ENCODE measurements at regions not wholly inside any gene's neighbourhood (a gene's known extent, or its start where the extent isn't known, plus 50 kb on each side); places are given as distances from the start of the nearest gene placed in this dataset.
A peak's percentile ranks its signal among the peaks of the same experiment; 100 is the strongest.

DNA sequence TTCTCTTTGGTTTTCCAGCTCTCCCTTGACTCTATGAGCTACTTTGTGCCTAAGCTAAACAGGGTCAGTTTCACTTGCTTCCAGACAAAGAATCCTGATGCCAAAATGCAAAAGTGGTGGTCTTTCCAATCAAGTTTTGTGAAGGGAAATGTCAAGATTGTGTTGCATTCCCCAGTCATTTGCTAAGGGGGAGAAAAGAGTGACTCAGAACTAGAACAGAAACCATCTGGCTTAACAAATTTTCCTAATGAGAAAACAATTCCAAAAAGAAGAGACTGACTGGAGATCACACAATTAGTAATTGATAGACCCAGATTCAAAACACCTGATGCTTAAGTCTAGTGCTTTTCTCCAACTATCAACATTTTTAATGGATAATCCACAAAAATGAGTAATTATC lies 235.1 kb upstream of the DIO2 start:
- Histone ChIP-seq H3K36me3 (ENCODE audit: control insufficient read depth, insufficient read depth, low read length) (no peaks in the 10 kb centered on the region), H3K4me1 (ENCODE audit: control insufficient read depth, insufficient read depth, low read length) (no peaks in the 10 kb centered on the region), H3K9me3 (replicated peaks; ENCODE audit: control insufficient read depth, low read depth, low read length) (peaks cover 8% of the 10 kb centered on the region), H3K27ac (ENCODE audit: low read length) (no peak overlapping the region), H3K27me3 (ENCODE audit: control insufficient read depth, insufficient read depth, low read length) (no peaks in the 10 kb centered on the region), H3K4me3 (ENCODE audit: low read length) (no peak overlapping the region)
- DNase-seq, result no peak

- whole genome bisulfite sequencing (ENCODE audit: insufficient coverage), result 78% methylated on average over 1 of the region's 3 CpGs
Measured at GRCh38 chr14:80445605-80446004, 234.3 kb upstream of the DIO2 start.

DNA sequence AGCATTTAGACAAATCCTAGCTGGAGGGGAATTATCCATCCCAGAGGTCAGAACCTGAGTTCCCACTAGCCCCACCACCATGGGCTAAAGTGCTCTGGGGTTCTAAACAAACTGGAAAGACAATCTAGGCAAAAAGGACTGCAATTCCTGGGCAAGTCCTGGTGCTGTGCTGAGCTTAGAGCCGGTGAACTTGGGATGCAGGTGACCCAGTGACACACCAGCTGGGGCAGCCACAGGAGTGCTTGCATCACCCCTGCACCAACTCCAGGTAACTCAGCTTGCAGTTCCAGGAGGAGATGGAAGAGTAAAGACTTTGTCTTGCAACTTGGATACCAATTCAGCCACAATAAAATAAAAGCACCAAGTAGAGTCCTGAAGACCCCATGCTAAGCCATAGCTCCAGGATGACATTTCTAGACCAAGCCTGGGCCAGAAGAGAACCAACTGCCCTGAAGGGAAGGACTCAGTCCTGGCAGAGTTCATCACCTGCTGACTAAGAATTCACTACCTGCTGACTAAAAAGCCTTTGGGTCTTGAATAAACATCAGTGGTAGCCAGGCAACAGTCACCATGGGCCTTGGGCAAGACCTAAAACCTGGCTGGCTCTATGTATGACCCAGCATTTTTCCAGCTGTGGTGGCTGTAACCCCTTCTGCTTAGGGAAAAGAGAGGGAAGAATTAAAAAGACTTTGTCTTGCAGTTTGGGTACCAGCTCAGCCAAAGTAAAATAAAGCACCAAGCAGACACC lies 223.4 kb upstream of the DIO2 start:
- peaks cover 3% of the 10 kb centered on the region for H3K9me3 ChIP-seq (replicated peaks; ENCODE audit: control insufficient read depth, low read depth, low read length)
- H3K27ac ChIP-seq (ENCODE audit: low read length), result no peak overlapping the region
- H3K4me3 ChIP-seq (ENCODE audit: low read length), result no peak overlapping the region
- 100% methylated on average over 1 of the region's 1 CpG for WGBS (ENCODE audit: insufficient coverage)
- H3K4me1 ChIP-seq (ENCODE audit: control insufficient read depth, insufficient read depth, low read length), result no peaks in the 10 kb centered on the region
- no peak for DNase-seq
- no peaks in the 10 kb centered on the region for H3K36me3 ChIP-seq (ENCODE audit: control insufficient read depth, insufficient read depth, low read length)
- no peaks in the 10 kb centered on the region for H3K27me3 ChIP-seq (ENCODE audit: control insufficient read depth, insufficient read depth, low read length)

More at GRCh38 chr14:80445605-80446004, 234.3 kb upstream of the DIO2 start:
- Histone ChIP-seq H3K27ac (ENCODE audit: low read length) (no peak overlapping the region), H3K36me3 (ENCODE audit: control insufficient read depth, insufficient read depth, low read length) (no peaks in the 10 kb centered on the region), H3K4me3 (ENCODE audit: low read length) (no peak overlapping the region), H3K27me3 (ENCODE audit: control insufficient read depth, insufficient read depth, low read length) (no peaks in the 10 kb centered on the region), H3K9me3 (replicated peaks; ENCODE audit: control insufficient read depth, low read depth, low read length) (peaks cover 4% of the 10 kb centered on the region), H3K4me1 (ENCODE audit: control insufficient read depth, insufficient read depth, low read length) (no peaks in the 10 kb centered on the region)
- no peak for DNase-seq

DNA sequence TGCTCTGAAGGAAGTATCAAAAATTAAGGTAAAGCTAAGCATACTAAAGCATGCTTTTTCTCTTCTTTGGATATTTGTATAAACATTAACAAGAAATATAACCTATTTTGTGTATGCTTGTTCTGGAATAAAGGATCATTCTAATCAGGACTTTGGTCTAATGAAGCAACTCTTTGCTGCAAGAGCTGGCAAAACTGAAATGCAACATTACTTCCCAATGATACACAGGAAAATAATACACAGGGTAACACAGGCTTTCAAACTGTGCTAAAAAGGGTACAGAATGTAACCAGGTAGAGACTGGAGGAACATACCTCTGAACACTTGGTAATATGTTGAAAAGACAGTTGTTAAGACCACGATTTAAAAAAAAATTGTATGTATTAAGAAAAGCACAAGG lies 222.5 kb upstream of the DIO2 start:
- no CpG with 5 or more reads among the region's 1 CpG for WGBS (ENCODE audit: insufficient coverage)
- H3K4me3 ChIP-seq (ENCODE audit: low read length), result no peak overlapping the region
- H3K36me3 ChIP-seq (ENCODE audit: control insufficient read depth, insufficient read depth, low read length), result no peaks in the 10 kb centered on the region
- no peaks in the 10 kb centered on the region for H3K4me1 ChIP-seq (ENCODE audit: control insufficient read depth, insufficient read depth, low read length)
- no peaks in the 10 kb centered on the region for H3K9me3 ChIP-seq (replicated peaks; ENCODE audit: control insufficient read depth, low read depth, low read length)
- no peaks in the 10 kb centered on the region for H3K27me3 ChIP-seq (ENCODE audit: control insufficient read depth, insufficient read depth, low read length)
- DNase-seq, result no peak
- H3K27ac ChIP-seq (ENCODE audit: low read length), result no peak overlapping the region

DNA sequence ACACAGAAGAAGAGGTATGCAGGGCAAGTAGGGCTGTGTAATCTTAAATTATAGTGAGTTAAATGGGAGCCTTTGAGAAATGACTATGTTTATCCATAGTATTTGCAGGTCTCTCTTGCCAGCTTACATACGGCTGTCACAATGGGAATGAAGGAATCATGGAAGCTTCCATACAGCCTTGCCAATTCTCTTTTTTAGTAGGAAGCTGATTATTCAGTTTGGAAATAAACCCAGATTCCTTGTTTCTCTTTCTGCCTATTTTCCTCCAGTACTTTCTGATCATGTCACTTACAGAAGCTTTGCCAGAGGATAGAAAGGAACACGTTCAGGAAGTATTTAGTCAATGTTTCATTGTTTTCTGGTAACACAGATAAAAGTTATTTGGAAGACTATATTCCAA lies 217.4 kb upstream of the DIO2 start:
- Histone ChIP-seq H3K9me3 (replicated peaks; ENCODE audit: control insufficient read depth, low read depth, low read length) (no peaks in the 10 kb centered on the region), H3K4me1 (ENCODE audit: control insufficient read depth, insufficient read depth, low read length) (no peaks in the 10 kb centered on the region), H3K27me3 (ENCODE audit: control insufficient read depth, insufficient read depth, low read length) (no peaks in the 10 kb centered on the region), H3K36me3 (ENCODE audit: control insufficient read depth, insufficient read depth, low read length) (no peaks in the 10 kb centered on the region), H3K27ac (ENCODE audit: low read length) (no peak overlapping the region), H3K4me3 (ENCODE audit: low read length) (no peak overlapping the region)
- DNase-seq, result peak; percentile 33
- WGBS (ENCODE audit: insufficient coverage), result no CpG with 5 or more reads among the region's 2 CpGs

DNA sequence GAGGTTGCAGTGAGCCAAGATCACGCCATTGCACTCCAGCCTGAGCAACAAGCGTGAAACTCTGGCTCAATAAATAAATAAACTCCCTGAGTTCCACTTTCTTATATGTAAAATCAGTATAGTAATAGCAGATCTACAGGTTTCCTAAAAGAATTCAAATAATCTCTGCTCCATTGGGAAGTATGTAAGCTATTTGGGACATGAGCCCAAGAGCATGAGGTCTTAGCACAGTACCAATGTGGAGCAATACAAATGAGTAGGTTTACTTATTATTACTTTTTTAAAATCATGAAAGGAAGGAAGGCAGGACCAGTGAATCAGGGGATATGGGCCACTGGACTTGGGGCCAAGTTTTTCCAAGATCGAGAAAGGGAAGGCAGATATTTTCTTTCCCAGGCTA lies 216.9 kb upstream of the DIO2 start:
- no peak overlapping the region for H3K27ac ChIP-seq (ENCODE audit: low read length)
- WGBS (ENCODE audit: insufficient coverage), result no CpG with 5 or more reads among the region's 3 CpGs

GRCh38 chr14:80427101-80427500 lies 215.8 kb upstream of the DIO2 start:
- DNase-seq, result peak; percentile 30
- no peak overlapping the region for H3K4me3 ChIP-seq (ENCODE audit: low read length)
- no CpG with 5 or more reads among the region's 3 CpGs for WGBS (ENCODE audit: insufficient coverage)
- H3K27ac ChIP-seq (ENCODE audit: low read length), result no peak overlapping the region
- no peaks in the 10 kb centered on the region for H3K4me1 ChIP-seq (ENCODE audit: control insufficient read depth, insufficient read depth, low read length)
- no peaks in the 10 kb centered on the region for H3K27me3 ChIP-seq (ENCODE audit: control insufficient read depth, insufficient read depth, low read length)
- H3K36me3 ChIP-seq (ENCODE audit: control insufficient read depth, insufficient read depth, low read length), result no peaks in the 10 kb centered on the region
- no peaks in the 10 kb centered on the region for H3K9me3 ChIP-seq (replicated peaks; ENCODE audit: control insufficient read depth, low read depth, low read length)

More for the DNA sequence above, 216.9 kb upstream of the DIO2 start:
- Histone ChIP-seq H3K4me3 (ENCODE audit: low read length) (no peak overlapping the region), H3K36me3 (ENCODE audit: control insufficient read depth, insufficient read depth, low read length) (no peaks in the 10 kb centered on the region), H3K4me1 (ENCODE audit: control insufficient read depth, insufficient read depth, low read length) (no peaks in the 10 kb centered on the region), H3K9me3 (replicated peaks; ENCODE audit: control insufficient read depth, low read depth, low read length) (no peaks in the 10 kb centered on the region), H3K27me3 (ENCODE audit: control insufficient read depth, insufficient read depth, low read length) (no peaks in the 10 kb centered on the region)
- DNase-seq, result no peak

- DNase-seq, result no peak
- H3K27ac ChIP-seq (ENCODE audit: low read length), result no peak overlapping the region
- WGBS (ENCODE audit: insufficient coverage), result no CpG with 5 or more reads among the region's 1 CpG
- no peaks in the 10 kb centered on the region for H3K27me3 ChIP-seq (ENCODE audit: control insufficient read depth, insufficient read depth, low read length)
- H3K4me1 ChIP-seq (ENCODE audit: control insufficient read depth, insufficient read depth, low read length), result no peaks in the 10 kb centered on the region
- H3K9me3 ChIP-seq (replicated peaks; ENCODE audit: control insufficient read depth, low read depth, low read length), result no peaks in the 10 kb centered on the region
- H3K36me3 ChIP-seq (ENCODE audit: control insufficient read depth, insufficient read depth, low read length), result no peaks in the 10 kb centered on the region
- H3K4me3 ChIP-seq (ENCODE audit: low read length), result no peak overlapping the region
Measured at GRCh38 chr14:80426683-80427082, 215.4 kb upstream of the DIO2 start.

- Histone ChIP-seq H3K27ac (ENCODE audit: low read length) (no peak overlapping the region), H3K9me3 (replicated peaks; ENCODE audit: control insufficient read depth, low read depth, low read length) (no peaks in the 10 kb centered on the region), H3K4me1 (ENCODE audit: control insufficient read depth, insufficient read depth, low read length) (no peaks in the 10 kb centered on the region), H3K27me3 (ENCODE audit: control insufficient read depth, insufficient read depth, low read length) (no peaks in the 10 kb centered on the region), H3K36me3 (ENCODE audit: control insufficient read depth, insufficient read depth, low read length) (no peaks in the 10 kb centered on the region), H3K4me3 (ENCODE audit: low read length) (no peak overlapping the region)
- WGBS (ENCODE audit: insufficient coverage), result 84% methylated on average over 2 of the region's 5 CpGs
- DNase-seq, result no peak
Measured at GRCh38 chr14:80425686-80426085, 214.4 kb upstream of the DIO2 start.

DNA sequence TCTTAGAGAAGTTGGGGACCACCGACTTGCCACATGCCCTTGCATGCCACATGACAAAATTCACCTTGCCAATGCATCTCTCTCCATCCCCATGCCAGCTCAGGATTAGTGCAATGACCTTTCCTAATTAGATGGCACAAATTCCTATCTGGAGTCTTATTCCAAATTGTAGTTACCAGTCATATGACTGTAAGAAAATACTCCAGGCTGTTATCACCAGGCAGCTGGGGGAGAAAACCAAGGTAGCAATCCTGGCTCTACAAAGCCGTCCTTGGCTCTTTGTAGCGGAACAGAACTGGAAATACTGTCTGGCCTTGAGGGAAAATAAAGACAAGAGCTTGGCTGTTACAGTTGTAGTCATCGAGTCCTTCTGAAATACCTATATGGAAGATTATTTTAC lies 208.5 kb upstream of the DIO2 start:
- no peaks in the 10 kb centered on the region for H3K9me3 ChIP-seq (replicated peaks; ENCODE audit: control insufficient read depth, low read depth, low read length)
- H3K27me3 ChIP-seq (ENCODE audit: control insufficient read depth, insufficient read depth, low read length), result no peaks in the 10 kb centered on the region
- DNase-seq, result no peak
- 93% methylated on average over 2 of the region's 4 CpGs for WGBS (ENCODE audit: insufficient coverage)
- H3K4me1 ChIP-seq (ENCODE audit: control insufficient read depth, insufficient read depth, low read length), result no peaks in the 10 kb centered on the region
- no peak overlapping the region for H3K4me3 ChIP-seq (ENCODE audit: low read length)
- H3K36me3 ChIP-seq (ENCODE audit: control insufficient read depth, insufficient read depth, low read length), result no peaks in the 10 kb centered on the region
- H3K27ac ChIP-seq (ENCODE audit: low read length), result no peak overlapping the region

GRCh38 chr14:80419345-80419744 lies 208.0 kb upstream of the DIO2 start:
- Histone ChIP-seq H3K9me3 (replicated peaks; ENCODE audit: control insufficient read depth, low read depth, low read length) (no peaks in the 10 kb centered on the region), H3K36me3 (ENCODE audit: control insufficient read depth, insufficient read depth, low read length) (no peaks in the 10 kb centered on the region), H3K27ac (ENCODE audit: low read length) (no peak overlapping the region), H3K27me3 (ENCODE audit: control insufficient read depth, insufficient read depth, low read length) (no peaks in the 10 kb centered on the region), H3K4me3 (ENCODE audit: low read length) (no peak overlapping the region), H3K4me1 (ENCODE audit: control insufficient read depth, insufficient read depth, low read length) (no peaks in the 10 kb centered on the region)
- no CpG with 5 or more reads among the region's 2 CpGs for WGBS (ENCODE audit: insufficient coverage)
- no peak for DNase-seq

All from muscle of leg (tissue), 3 donors.